HepG2 (cell line): ENCODE measurements at regions not wholly inside any gene's neighbourhood (a gene's known extent, or its start where the extent isn't known, plus 50 kb on each side); places are given as distances from the start of the nearest gene placed in this dataset.

Experiments used
- ATAC-seq: fragments of 200-7000 bp; cut with Tn5 transposase; 3 replicates; pipeline ENCODE4 v1.9.1; 2020; ENCODE audit warnings: mild to moderate bottlenecking, moderate library complexity
- BruUV-seq: library from RNA; stranded (reverse); fragments of 400-500 nt; replicated peaks from 2 replicates; lab custom pipeline; 2021; lab: Mats Ljungman, UMichigan
- CTCF ChIA-PET: fragments of 300-600 bp; formaldehyde crosslinking; extraction: SDS; loops from one replicate; lab custom pipeline; 2021; ENCODE audit warnings: low total read pairs, inconsistent platforms, low intra/inter-chr PET ratio; lab: Yijun Ruan, JAX
- POLR2A ChIA-PET: fragments of 350-600 bp; sonication (Branson Sonifier 250); formaldehyde crosslinking; loops from one replicate; lab custom pipeline; 2020; ENCODE audit warnings: antibody characterized with exemption, inconsistent platforms; lab: Yijun Ruan, JAX
- DNase-seq: peaks from one replicate; pipeline ENCODE4 v3.0.0-alpha.2; 2015; ENCODE audit warnings: low spot score
- FAIRE-seq: peaks from 3 replicates; lab custom pipeline; 2011; peaks lifted over from hg19 to GRCh38; lab: Jason Lieb, UNC
- H2AFZ ChIP-seq: one replicate; pipeline ENCODE4 v1.6.1; 2011; ENCODE audit warnings: low read length, inconsistent platforms
- H3K27ac ChIP-seq: fragments of 300-600 bp; 3 replicates; pipeline ENCODE4 v1.8.0; 2011; ENCODE audit warnings: mixed run types, mild to moderate bottlenecking, mixed read lengths, low read length, inconsistent platforms; ENCODE audit not compliant: insufficient read depth; ENCODE audit errors: extremely low read length
- H3K27me3 ChIP-seq, 2 experiments: fragments of 200-600 bp in 1 of 2; 2 replicates in 1 of 2; 3 replicates in 1 of 2; pipeline versions ENCODE4 v1.6.0 to v1.8.0; 2011; ENCODE audit warnings: low read length in 2 of 2, mild to moderate bottlenecking in 2 of 2, moderate library complexity in 2 of 2, inconsistent platforms in 1 of 2; ENCODE audit not compliant: insufficient read depth in 2 of 2, control insufficient read depth in 1 of 2
- H3K36me3 ChIP-seq, 2 experiments: fragments of 200-600 bp in 1 of 2; replicated peaks in 1 of 2; 2 replicates in 1 of 2; 3 replicates in 1 of 2; pipeline versions ENCODE4 v1.5.1 to v1.8.0; 2011; ENCODE audit warnings: low read length in 2 of 2, inconsistent platforms in 1 of 2; ENCODE audit not compliant: insufficient read depth in 2 of 2, control insufficient read depth in 1 of 2
- H3K4me1 ChIP-seq: 2 replicates; pipeline ENCODE4 v1.5.1; 2012; ENCODE audit warnings: low read length, inconsistent platforms; ENCODE audit not compliant: insufficient read depth
- H3K4me2 ChIP-seq: 2 replicates; pipeline ENCODE4 v1.6.0; 2011; ENCODE audit warnings: low read depth, low read length, inconsistent platforms
- H3K4me3 ChIP-seq, 3 experiments: fragments of 200-600 bp in 1 of 3; sonication (generic), shearing (Covaris generic) in 1 of 3; replicated peaks in 1 of 3; 2 replicates each; pipeline ENCODE4 v1.5.1; 2011 to 2016; ENCODE audit warnings: low read length in 3 of 3, inconsistent platforms in 2 of 3, low read depth in 2 of 3, mild to moderate bottlenecking in 2 of 3, control low read depth in 1 of 3, mixed read lengths in 1 of 3; ENCODE audit not compliant: insufficient read depth in 1 of 3
- H3K79me2 ChIP-seq: one replicate; pipeline ENCODE4 v1.6.1; 2011; ENCODE audit warnings: low read length, inconsistent platforms; ENCODE audit not compliant: insufficient read depth
- H3K9ac ChIP-seq: 2 replicates; pipeline ENCODE4 v1.6.0; 2011; ENCODE audit warnings: mild to moderate bottlenecking, low read depth, low read length, inconsistent platforms; ENCODE audit not compliant: insufficient read depth
- H3K9me3 ChIP-seq: 2 replicates; pipeline ENCODE4 v1.5.1; 2012; ENCODE audit warnings: mild to moderate bottlenecking, low read length
- H4K20me1 ChIP-seq: 2 replicates; pipeline ENCODE4 v1.6.0; 2011; ENCODE audit warnings: inconsistent platforms, mild to moderate bottlenecking, low read length, moderate library complexity; ENCODE audit not compliant: insufficient read depth
- ZFYVE20 ChIP-seq: sonication (generic); formaldehyde crosslinking; IDR thresholded peaks from 2 replicates; pipeline ENCODE4 v1.8.0; 2023; ENCODE audit warnings: low read depth, mild to moderate bottlenecking, moderate library complexity, missing genetic modification reagents, borderline replicate concordance
- ZNF101 ChIP-seq: sonication (generic); formaldehyde crosslinking; IDR thresholded peaks from 2 replicates; pipeline ENCODE4 v1.4.0; 2020; ENCODE audit warnings: mild to moderate bottlenecking, low read depth, missing genetic modification reagents, borderline replicate concordance
- WGBS: methylation state at CpG from one replicate; pipeline ENCODE4 v1.1.6; 2017; ENCODE audit warnings: low lambda C conversion rate; 5-methylcytosine and 5-hydroxymethylcytosine counted together
- in situ Hi-C: cut with HindIII; loops from 2 replicates; pipeline ENCODE4 v1.10.0; 2017; ENCODE audit warnings: low pct_unique_long_range_greater_than_20kb; ENCODE audit not compliant: extremely low pct_ligation_motif_present
- intact Hi-C: fragments of 100-400 bp; cut with micrococcal nuclease; formaldehyde crosslinking; loops from one replicate; pipeline ENCODE4 v1.10.0; 2022; ENCODE audit not compliant: unreplicated experiment
- TF ChIP-seq, protein P1 (sequence below): IDR thresholded peaks from 2 replicates; pipeline ENCODE4 v1.6.1; 2016; ENCODE audit warnings: low read depth, control low read depth
- TF ChIP-seq, protein P2 (sequence below): sonication (generic); formaldehyde crosslinking; IDR thresholded peaks from 2 replicates; pipeline ENCODE4 v1.4.0; 2020; ENCODE audit warnings: missing genetic modification reagents, low read depth, mild to moderate bottlenecking, borderline replicate concordance

DNA sequence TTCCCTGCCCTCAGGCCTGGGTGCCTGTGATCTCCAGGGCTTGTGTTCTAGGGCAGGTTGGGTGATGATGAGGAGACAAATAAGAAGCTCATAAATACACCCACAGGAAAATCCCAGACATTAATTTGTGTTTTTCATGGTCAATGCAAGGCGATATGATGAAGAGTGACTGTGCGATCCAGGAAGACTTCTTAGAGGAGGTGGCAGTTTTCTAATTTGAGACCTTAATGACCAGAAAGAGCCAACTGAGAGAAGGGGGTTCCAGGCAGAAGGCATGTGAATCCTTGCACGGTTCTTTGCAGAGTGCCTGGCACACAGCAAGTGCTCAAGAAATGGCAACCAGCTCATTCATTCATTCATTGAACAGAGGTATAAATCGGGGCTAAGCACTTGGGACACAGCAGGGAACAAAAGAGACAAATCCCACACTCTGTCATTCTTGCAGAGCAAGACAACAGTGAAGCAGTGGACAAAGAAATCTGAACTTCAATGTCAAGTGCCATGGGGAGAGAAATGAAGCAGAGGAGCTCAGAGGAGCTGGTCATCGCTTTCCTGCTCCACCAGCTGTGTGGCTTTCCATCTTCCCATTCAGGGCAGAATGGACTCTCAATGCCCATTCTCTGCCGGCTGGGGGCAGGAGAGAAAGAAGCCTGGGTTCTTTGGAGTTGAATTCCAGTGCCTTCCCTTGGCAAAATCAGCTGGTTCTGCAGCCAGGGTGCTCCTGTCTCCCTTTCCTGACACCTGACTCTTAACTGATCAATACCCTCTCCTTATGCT is 128.3 kb downstream of the AACS start:
- Histone ChIP-seq H3K27me3 (peaks cover 8 to 46% of the 10 kb centered on the region in 2 experiments; a peak in 4 of 5 replicates), H3K79me2 (no peaks in the 10 kb centered on the region), H3K36me3 (no peaks in the 10 kb centered on the region), H3K27ac (no peak overlapping the region), H3K4me3 (no peak overlapping the region), H3K4me2 (no peak overlapping the region), H3K9ac (no peak overlapping the region), H3K4me1 (no peaks in the 10 kb centered on the region), H2AFZ (no peak overlapping the region), H4K20me1 (no peaks in the 10 kb centered on the region), H3K9me3 (no peaks in the 10 kb centered on the region)
- FAIRE-seq = no peak
- CTCF ChIA-PET = no interaction called here
- peak; percentile 53 for ATAC-seq
- DNase-seq = no peak
- TF ChIP-seq, protein P1, sequence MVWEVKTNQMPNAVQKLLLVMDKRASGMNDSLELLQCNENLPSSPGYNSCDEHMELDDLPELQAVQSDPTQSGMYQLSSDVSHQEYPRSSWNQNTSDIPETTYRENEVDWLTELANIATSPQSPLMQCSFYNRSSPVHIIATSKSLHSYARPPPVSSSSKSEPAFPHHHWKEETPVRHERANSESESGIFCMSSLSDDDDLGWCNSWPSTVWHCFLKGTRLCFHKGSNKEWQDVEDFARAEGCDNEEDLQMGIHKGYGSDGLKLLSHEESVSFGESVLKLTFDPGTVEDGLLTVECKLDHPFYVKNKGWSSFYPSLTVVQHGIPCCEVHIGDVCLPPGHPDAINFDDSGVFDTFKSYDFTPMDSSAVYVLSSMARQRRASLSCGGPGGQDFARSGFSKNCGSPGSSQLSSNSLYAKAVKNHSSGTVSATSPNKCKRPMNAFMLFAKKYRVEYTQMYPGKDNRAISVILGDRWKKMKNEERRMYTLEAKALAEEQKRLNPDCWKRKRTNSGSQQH (CRISPR knock-in tag) = no peak
- POLR2A ChIA-PET = no interaction called here
- intact Hi-C loops (no loop called here), in situ Hi-C loops (no loop called here)
- 45% methylated on average over 4 of the region's 6 CpGs for WGBS
- BruUV-seq = no TSS peak

DNA sequence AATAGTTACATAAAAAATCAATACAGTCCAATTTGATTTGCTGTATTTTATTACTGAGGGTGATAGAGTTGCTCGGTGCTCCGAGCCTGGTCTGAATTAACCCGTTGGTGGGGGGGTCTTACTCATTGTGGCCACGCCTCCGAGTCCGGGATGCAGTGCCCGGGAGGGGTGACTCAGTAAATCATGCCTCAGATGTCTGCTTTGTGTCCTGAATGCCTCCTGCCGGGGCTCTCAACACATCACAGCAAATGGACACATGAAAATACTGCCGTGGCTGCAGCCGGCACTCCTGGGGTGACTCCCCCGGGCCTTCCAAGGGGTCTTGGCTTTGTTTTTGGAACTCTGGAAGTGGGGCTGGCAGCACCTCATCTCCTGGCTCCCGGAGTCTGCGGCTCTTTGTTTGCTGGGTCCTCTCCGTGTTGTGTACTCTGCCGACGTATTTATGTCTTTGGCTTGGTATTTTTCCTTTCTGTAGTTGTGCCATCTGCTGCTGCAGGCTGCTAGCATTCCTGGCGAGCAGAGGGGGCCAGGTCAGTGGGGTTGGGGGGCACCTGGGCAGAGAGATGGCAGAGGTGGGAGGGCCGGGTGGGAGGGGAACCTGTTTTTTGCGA is 129.0 kb downstream of the AACS start:
- Histone ChIP-seq H3K4me1 (no peaks in the 10 kb centered on the region), H3K27ac (no peak overlapping the region), H3K79me2 (no peaks in the 10 kb centered on the region), H4K20me1 (no peaks in the 10 kb centered on the region), H3K36me3 (no peaks in the 10 kb centered on the region), H3K27me3 (peaks cover 6 to 39% of the 10 kb centered on the region in 2 experiments; a peak in 4 of 5 replicates), H3K9ac (no peak overlapping the region), H3K9me3 (no peaks in the 10 kb centered on the region), H3K4me3 (no peak overlapping the region), H2AFZ (no peak overlapping the region), H3K4me2 (no peak overlapping the region)
- ATAC-seq (peak; percentile 44; the same call in 2 of the 3 replicates), DNase-seq (no peak), FAIRE-seq (no peak)
- CTCF ChIA-PET = no interaction called here
- intact Hi-C loops (no loop called here), in situ Hi-C loops (no loop called here)
- BruUV-seq = no TSS peak
- TF ChIP-seq, protein P2, sequence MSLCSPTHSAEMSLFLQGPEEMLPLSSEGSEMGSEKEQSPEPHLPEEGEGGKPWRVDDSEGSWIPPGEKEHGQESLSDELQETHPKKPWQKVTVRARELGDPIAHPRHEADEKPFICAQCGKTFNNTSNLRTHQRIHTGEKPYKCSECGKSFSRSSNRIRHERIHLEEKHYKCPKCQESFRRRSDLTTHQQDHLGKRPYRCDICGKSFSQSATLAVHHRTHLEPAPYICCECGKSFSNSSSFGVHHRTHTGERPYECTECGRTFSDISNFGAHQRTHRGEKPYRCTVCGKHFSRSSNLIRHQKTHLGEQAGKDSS = no peak
- TF ChIP-seq ZFYVE20 (CRISPR knock-in tag) = no peak
- no peak for TF ChIP-seq ZNF101 (CRISPR knock-in tag)
- POLR2A ChIA-PET = no interaction called here
- 15% methylated on average over 15 of the region's 19 CpGs for WGBS
